GM23248 (cell line): ENCODE measurements at regions not wholly inside any gene's neighbourhood (a gene's known extent, or its start where the extent isn't known, plus 50 kb on each side); places are given as distances from the start of the nearest gene placed in this dataset.

Experiments used
- EZH2 ChIP-seq: fragments of 200-600 bp; sonication (generic); IDR thresholded peaks from 2 replicates; pipeline ENCODE4 v1.6.1; 2018; ENCODE audit warnings: antibody characterized with exemption, mild to moderate bottlenecking; ENCODE audit not compliant: insufficient read depth, poor library complexity, severe bottlenecking
- EZH2phosphoT487 ChIP-seq: fragments of 200-600 bp; sonication (generic); IDR thresholded peaks from 2 replicates; pipeline ENCODE4 v1.6.1; 2018; ENCODE audit warnings: antibody characterized with exemption, moderate library complexity, mild to moderate bottlenecking, low read depth; ENCODE audit not compliant: insufficient read depth

DNA sequence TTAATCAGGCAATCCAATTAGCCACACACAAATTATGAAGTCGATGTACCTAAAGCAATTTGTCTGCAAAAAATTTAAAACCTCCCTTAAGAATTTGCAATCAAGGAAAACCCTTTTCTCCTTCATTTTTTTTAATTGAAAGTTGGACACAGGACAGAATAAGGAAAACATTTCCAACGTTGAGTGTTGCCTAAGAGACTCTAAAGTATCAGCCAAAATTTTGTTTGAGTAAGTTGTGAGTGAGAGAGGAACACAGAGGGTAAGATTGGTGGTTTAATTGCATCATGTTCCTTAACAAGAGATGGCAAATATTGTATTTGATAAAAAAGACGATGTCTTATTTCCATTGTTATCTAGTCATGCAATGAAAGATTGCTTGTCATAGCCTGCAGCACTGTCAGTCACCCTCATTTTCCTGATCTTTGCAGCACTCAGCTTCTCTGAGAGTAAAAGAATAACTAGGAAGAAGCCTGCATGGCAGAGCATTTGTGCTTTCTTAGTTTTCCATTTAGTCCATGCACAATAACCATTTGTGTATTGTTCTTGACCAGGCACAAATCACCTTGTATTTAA is 115.5 kb downstream of the ICOS start:
- no peak for TF ChIP-seq EZH2
- TF ChIP-seq EZH2phosphoT487 = no peak
